ENCODE measurements at regions not wholly inside any gene's neighbourhood (a gene's known extent, or its start where the extent isn't known, plus 50 kb on each side); places are given as distances from the start of the nearest gene placed in this dataset.

DNA sequence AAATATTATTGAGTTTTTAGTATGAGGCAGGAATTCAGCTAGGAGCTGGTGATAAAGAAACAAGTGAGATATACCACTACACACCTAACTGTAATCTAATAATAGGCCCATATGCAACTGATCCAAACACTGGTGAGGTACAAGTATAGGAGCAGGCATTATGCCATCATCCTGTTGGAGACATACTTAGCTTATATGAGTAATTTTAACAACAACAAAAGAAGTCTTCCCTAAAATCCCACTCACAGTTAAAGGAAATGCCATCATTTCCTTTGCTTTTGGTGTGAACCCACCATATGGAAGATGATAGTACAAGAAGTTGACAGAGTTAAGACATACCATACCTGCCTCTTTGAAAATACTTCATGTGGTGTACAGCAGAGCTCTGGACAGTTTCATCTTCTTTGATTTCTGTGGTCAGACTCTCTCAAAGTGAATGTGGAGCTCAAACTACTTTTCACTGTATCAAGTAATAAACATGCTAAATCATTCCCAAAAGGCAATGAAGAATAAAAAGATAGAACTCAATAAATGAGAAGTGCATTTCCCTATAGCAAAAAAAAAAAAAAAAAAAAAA is 85.5 kb downstream of the CD200R1L start:
- H3K9ac ChIP-seq (ENCODE audit: low read depth, low read length) = no peak overlapping the region
- no peak overlapping the region for H2AK9ac ChIP-seq (replicated peaks; ENCODE audit: low read depth, low read length, poor library complexity)
- POLR2A ChIA-PET (ENCODE audit: unreplicated experiment) = no interaction called here
- no peak overlapping the region for H2AK5ac ChIP-seq (ENCODE audit: low read depth, low read length)
- H3K56ac ChIP-seq (ENCODE audit: extremely low read depth, insufficient read depth, low read length) = no peak overlapping the region
- no peak overlapping the region for H3K18ac ChIP-seq (ENCODE audit: low read depth, low read length)
- H3K27ac ChIP-seq (ENCODE audit: insufficient read depth, low read length) = no peak overlapping the region
- dilution Hi-C loops (cut with HindIII; ENCODE audit: low sequenced_read_pairs, unreplicated experiment) (no loop called here), intact Hi-C loops (cut with micrococcal nuclease) (no loop called here), in situ Hi-C loops (cut with MboI; ENCODE audit: low sequenced_read_pairs) (no loop called here)
- H3K9me3 ChIP-seq (ENCODE audit: control insufficient read depth, insufficient read depth, low read length) = no peaks in the 10 kb centered on the region
- no peak overlapping the region for H3K4me2 ChIP-seq (ENCODE audit: low read depth, low read length)
- H3K23ac ChIP-seq (ENCODE audit: low read depth, low read length) = 0 out of 2 replicates have a peak overlapping the region, but pooled peaks have one; percentile 13
- H3K36me3 ChIP-seq (ENCODE audit: control insufficient read depth, insufficient read depth, low read length) = no peaks in the 10 kb centered on the region
- H3K4me3 ChIP-seq (ENCODE audit: insufficient read depth, low read depth, low read length) = no peak overlapping the region
- CTCF ChIA-PET = interaction anchor here (0.8 to 1.3 kb wide), 2 partner anchors 11 to 26 kb away, joined by 3 to 4 read pairs; no protein-coding TSS in a partner anchor
- H3K14ac ChIP-seq (replicated peaks; ENCODE audit: low read depth, low read length) = no peak overlapping the region; the same call in 1 of the 2 replicates
- no peak overlapping the region for H4K91ac ChIP-seq (ENCODE audit: insufficient read depth, low read depth, low read length)
- no TSS peak for BruUV-seq (replicated peaks)
- no peaks in the 10 kb centered on the region for H3K27me3 ChIP-seq (ENCODE audit: control insufficient read depth, insufficient read depth, low read length)
- no peak overlapping the region for H3K4ac ChIP-seq (ENCODE audit: low read depth, low read length)
- no peak overlapping the region for H2BK15ac ChIP-seq (ENCODE audit: low read depth, low read length)
- ATAC-seq (ENCODE audit: low read depth) (peak; percentile 65), DNase-seq (peak; percentile 87)
- H2AFZ ChIP-seq (replicated peaks; ENCODE audit: low read length, poor library complexity) = no peak overlapping the region
- no peaks in the 10 kb centered on the region for H4K20me1 ChIP-seq (ENCODE audit: insufficient read depth, low read length)
- 0 out of 4 replicates have a peak overlapping the region, but pooled peaks of 1 of the 2 experiments have one; percentile 2 for H4K8ac ChIP-seq (ENCODE audit: low read depth in 2 of 2, low read length in 2 of 2)
- TF ChIP-seq, protein P1, sequence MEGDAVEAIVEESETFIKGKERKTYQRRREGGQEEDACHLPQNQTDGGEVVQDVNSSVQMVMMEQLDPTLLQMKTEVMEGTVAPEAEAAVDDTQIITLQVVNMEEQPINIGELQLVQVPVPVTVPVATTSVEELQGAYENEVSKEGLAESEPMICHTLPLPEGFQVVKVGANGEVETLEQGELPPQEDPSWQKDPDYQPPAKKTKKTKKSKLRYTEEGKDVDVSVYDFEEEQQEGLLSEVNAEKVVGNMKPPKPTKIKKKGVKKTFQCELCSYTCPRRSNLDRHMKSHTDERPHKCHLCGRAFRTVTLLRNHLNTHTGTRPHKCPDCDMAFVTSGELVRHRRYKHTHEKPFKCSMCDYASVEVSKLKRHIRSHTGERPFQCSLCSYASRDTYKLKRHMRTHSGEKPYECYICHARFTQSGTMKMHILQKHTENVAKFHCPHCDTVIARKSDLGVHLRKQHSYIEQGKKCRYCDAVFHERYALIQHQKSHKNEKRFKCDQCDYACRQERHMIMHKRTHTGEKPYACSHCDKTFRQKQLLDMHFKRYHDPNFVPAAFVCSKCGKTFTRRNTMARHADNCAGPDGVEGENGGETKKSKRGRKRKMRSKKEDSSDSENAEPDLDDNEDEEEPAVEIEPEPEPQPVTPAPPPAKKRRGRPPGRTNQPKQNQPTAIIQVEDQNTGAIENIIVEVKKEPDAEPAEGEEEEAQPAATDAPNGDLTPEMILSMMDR (conservative IDR thresholded peaks at IDR 0.05; ENCODE audit: low read depth, low read length) = no peak
- TF ChIP-seq, protein P2, sequence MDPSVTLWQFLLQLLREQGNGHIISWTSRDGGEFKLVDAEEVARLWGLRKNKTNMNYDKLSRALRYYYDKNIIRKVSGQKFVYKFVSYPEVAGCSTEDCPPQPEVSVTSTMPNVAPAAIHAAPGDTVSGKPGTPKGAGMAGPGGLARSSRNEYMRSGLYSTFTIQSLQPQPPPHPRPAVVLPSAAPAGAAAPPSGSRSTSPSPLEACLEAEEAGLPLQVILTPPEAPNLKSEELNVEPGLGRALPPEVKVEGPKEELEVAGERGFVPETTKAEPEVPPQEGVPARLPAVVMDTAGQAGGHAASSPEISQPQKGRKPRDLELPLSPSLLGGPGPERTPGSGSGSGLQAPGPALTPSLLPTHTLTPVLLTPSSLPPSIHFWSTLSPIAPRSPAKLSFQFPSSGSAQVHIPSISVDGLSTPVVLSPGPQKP (IDR thresholded peaks at IDR 0.05; ENCODE audit: borderline replicate concordance, low read depth, low read length) = no peak
- peak; percentile 49; the same call in 1 of the 2 replicates for TF ChIP-seq CEBPB (IDR thresholded peaks at IDR 0.05; ENCODE audit: low read depth, low read length)
- no peak for TF ChIP-seq RCOR1 (IDR thresholded peaks at IDR 0.05; ENCODE audit: insufficient replicate concordance, low read length)
- no peak for TF ChIP-seq RFX5 (IDR thresholded peaks at IDR 0.05; ENCODE audit: low read depth, low read length)
- TF ChIP-seq, protein P3, sequence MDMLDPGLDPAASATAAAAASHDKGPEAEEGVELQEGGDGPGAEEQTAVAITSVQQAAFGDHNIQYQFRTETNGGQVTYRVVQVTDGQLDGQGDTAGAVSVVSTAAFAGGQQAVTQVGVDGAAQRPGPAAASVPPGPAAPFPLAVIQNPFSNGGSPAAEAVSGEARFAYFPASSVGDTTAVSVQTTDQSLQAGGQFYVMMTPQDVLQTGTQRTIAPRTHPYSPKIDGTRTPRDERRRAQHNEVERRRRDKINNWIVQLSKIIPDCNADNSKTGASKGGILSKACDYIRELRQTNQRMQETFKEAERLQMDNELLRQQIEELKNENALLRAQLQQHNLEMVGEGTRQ (IDR thresholded peaks at IDR 0.05; ENCODE audit: low read depth, low read length) = no peak
- H2BK20ac ChIP-seq (ENCODE audit: low read depth, low read length) = peak overlapping the region; percentile 24; the same call in 1 of the 2 replicates
- no peaks in the 10 kb centered on the region for H3K9me1 ChIP-seq (ENCODE audit: insufficient read depth, low read length)
- peaks cover 2% of the 10 kb centered on the region; the same call in 1 of the 2 replicates for H3K4me1 ChIP-seq (ENCODE audit: control insufficient read depth, insufficient read depth, low read length)
- no peaks in the 10 kb centered on the region for H3K79me1 ChIP-seq (ENCODE audit: low read depth in 1 of 2, low read length in 2 of 2)
- H2BK5ac ChIP-seq (ENCODE audit: low read depth, low read length, poor library complexity, severe bottlenecking) = peak overlapping the region; percentile 44
- no peak overlapping the region for H4K5ac ChIP-seq (ENCODE audit: low read depth, low read length)
- H2BK120ac ChIP-seq (ENCODE audit: low read depth, low read length) = 0 out of 2 replicates have a peak overlapping the region, but pooled peaks have one; percentile 37

Data from IMR-90 (cell line).